NCI-H524 treated with DMSO at 0.1 percent for 48 hours (cell line): ENCODE measurements at regions not wholly inside any gene's neighbourhood (a gene's known extent, or its start where the extent isn't known, plus 50 kb on each side); places are given as distances from the start of the nearest gene placed in this dataset.

Experiments
- DNase-seq: peaks from one replicate; lab custom pipeline; 2025; lab: John Stamatoyannopoulos, UW

DNA sequence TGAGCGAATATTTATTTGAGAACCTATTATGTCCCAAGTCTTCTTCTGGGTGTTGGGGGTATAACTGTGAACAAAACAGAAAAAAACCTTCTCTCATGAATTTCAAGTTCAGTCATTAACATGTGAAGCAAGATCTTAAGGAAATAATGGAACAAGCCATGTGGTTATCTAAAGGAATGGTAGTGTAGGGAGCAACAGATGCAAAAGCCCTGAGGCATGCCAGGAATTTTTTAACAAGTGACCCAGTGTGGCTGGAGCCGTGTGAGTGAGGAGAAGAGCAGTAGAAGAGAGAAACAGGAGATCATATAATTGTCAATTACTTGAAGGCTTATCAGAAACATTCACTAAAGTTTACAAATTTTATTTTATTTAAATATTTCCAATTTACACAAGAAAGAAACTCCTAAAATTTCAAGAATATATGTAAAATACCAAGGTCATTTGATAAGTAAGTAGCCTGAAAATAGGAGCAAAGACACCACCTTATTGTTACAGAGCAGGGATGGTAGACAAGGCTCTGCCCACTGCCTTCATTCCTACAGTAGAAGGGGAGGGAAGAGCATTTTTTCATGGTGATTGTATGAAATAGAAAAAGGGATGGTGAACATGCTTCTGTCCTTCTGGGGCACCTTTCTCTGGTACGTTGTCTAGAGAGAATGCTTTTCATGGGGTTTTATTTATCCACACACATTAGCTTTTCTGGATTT, 345.1 kb downstream of the PLOD2 start:
- DNase-seq: no peak

DNA sequence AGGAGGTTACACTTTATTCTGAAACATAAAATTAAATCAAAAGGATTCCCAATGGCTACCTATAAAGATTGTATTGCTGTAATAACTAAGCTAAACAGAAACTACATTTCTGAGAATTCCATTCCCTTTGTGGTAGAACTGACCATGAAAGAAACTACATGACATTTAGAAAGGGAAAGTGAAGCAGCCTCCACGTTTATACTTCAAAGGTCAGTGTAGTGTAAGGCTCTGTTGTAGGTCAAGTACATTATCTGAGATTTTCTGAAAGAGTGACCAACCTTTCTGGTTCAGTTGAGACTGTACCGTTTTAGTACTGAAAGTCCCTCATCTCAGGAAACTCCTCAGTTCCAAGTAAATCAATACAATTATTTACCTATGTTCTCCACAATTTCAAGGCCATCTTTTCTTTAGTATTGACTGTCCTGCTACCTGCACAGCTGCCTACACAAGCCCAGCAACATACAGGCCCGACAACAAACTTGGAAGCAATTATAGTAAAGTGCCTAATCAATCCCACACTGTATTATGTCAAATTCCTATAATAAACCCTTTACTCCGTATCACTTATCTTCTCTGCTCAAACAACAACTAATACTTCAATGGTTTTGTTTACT, 343.0 kb downstream of the PLOD2 start:
- DNase-seq: no peak

DNA sequence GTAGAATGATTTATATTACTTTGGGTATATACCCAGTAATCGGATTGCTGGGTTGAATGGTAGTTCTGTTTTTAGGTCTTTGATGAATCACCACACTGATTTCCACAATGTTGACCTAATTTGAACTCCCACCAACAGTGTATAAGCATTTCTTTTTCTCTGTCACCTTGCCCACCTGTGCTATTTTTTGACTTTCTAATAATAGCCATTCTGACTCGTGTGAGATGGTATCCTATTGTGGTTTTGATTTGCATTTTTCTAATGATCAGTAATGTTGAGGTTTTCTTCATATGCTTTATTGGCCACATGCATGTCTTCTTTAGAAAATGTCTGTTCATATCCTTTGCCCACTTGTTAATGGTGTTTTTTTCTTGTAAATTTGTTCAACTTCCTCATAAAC, 340.8 kb downstream of the PLOD2 start:
- DNase-seq: no peak

DNA sequence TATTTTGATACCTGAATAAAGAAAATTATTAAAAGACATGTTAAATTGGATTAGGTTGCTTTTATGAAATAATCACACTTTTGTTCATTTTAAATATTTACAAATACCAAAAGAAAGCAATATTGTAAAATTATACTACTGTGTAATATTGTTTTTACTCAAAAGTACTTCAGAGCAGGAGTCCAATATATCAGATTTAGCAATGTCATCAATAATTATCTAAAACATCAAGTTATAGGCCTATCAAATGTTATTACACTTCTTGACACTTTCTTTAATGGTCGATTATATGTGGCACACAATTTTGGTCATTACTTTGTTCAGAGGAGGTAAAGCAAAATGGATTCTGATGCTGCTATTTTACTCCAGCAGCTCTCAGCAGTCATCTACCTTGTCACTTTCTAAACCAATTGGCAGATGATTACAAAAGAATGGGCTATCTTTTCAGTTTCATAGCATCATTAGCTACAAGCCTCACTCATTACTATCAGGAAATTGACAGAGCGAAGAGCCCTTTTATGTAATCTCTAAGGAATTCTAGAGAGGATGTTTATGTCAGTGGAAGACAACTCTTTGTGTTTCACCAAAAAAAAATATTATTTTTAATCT, 318.6 kb downstream of the PLOD2 start:
- no peak for DNase-seq

DNA sequence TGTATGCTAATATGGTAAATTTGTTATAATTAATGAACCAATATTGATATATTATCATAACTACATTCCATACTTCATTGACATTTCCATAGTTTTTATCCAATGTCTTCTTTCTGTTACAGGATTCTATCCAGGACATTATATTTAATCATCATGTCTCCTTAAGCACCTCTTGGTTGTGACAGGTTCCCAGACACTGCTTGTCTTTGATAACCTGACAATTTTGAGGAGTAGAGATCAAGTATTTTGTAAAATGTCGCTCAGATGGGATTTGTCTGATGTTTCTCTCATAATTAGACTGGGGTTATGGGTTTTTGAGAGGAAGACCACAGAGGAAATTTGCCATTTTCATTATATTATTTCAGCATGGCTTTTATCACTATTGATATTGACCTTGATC, 317.4 kb downstream of the PLOD2 start:
- DNase-seq: no peak

DNA sequence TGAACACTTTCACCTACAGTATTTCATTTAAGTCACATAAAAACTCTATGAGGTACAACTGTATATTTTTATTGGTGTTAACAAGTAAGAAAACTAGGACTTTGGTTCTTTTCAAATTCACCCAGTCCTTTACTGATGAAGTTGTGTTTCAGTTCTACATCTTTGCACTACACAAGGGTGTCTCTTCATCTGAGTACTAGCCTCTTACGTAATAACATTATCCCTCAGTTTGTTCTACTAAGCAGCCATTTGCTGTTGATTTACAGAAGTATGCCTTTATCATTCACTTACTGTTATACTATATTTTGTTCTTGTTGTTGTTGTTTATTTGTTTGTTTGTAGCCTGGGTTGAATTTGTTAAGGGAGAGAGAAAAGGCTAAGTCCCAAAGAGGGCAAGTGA, 311.9 kb downstream of the PLOD2 start:
- no peak for DNase-seq

DNA sequence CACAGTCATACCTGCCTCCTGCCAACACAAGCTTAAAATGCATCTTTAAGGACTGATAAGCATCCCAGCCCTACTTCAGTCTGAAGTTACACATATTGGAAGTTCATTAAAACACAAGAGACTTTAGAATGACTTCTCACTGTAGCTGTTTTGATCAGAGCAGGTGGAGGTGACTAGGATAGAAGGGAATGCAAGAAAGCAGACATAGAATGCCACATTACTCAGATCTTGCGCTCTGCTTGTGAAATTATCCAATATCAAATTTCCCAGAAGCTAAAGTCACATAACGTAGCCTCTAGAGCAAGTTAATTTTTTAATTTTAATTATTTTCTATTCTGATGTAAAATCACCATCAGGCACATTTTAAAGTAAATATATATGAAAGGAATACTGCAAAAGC, 306.5 kb downstream of the PLOD2 start:
- DNase-seq: no peak

DNA sequence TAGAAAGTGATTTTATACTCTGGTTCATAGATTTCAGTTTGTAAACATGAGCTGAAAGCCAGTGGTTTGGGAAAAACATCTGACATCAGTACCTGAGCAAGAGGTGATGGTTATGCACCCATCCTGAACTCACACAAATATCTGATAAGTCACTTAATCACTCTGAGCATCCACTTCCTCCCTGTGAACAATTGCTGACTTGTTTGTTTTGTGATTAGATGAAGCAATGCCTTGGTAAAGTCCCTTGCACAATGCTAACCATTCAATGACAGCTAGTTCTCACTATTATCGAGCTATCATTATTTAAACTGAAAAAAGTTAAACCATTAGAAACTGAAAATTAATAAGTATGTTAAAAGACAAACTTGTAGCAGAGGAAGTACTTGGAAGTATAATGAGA, 303.0 kb downstream of the PLOD2 start:
- no peak for DNase-seq

DNA sequence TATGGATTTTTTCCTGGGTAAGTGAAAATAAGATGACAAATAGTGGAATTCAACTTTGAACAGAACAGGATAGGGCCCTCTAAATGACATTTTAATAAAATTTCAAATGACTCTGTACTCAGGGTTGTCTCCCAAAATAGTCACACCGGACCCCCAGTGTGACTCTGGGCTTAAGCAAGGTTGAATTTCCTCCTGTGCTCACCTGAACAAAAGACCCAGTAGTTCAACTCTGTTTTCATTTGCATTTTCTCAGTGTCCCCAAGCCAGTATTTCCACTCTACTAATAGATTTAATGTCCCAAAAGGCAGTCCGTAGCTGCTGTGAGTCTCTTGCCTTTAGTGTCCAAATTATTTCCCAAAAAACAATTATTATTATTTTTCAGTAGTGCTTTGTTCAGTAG, 296.6 kb downstream of the PLOD2 start:
- DNase-seq: no peak

DNA sequence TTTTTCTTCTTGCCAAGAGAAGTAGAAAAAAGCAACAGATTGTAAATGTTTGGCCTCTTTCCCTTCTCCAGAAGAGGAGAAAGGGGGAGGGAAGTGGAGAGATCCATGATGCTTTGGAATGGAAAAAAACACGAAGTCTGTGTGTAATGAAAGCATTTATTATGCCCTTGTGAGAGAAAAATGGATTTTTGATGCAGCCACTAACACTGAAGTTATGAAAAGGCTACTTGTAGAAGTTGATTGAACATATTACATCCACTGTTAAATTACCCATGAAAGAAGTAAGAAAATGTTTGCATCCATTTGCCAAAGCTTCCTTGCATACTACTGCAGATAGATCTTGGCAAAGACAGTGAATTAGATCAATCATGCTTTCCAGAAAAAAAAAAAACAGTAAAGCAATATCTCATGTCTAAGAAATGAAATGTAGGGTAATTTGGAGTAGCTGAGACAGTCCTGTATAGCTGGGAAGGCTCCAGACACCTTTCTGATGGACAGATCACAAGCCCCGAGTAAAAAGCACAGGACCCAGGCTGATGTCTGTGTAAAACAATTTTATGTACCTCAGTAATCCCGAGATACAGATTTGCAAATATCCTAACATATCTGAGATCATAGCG, 295.5 kb downstream of the PLOD2 start:
- no peak for DNase-seq

DNA sequence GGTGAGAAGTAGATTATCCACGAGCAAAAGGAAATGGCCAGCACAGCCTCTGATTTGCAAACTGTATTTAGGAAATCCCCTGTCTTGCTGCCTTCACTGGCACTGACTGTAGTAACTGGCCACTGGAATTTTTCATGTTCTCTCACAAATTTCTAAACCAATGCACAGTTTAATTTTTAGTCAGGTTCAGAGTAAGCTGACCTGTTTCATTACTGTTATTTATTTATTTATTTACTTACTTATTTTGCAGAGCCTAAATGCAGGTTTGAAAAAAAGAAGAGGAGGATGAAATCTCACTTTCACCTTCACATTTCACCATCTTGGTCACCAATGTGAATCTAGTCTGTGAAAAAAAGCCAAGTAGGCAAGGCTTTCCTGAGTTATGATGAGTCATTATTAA, 291.0 kb downstream of the PLOD2 start:
- DNase-seq: no peak

DNA sequence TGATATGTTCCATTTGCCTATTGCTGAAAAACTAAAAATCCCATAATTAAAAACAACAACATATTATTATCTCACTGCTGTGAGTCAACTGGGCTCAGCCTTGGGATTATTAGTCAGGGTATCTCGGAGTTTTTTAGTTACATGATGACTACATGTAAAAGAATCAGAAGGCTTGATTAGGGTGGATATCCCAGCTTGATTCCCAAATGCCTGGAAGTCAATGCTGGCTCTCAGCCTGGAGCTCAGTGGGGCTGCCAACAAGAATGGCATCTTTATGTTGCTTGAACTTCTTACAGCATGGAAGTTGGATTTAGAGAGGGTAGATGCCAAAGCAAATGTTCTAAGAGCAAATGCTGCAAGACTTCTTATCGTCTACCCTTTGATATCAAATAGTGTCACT, 278.5 kb downstream of the PLOD2 start:
- no peak for DNase-seq

DNA sequence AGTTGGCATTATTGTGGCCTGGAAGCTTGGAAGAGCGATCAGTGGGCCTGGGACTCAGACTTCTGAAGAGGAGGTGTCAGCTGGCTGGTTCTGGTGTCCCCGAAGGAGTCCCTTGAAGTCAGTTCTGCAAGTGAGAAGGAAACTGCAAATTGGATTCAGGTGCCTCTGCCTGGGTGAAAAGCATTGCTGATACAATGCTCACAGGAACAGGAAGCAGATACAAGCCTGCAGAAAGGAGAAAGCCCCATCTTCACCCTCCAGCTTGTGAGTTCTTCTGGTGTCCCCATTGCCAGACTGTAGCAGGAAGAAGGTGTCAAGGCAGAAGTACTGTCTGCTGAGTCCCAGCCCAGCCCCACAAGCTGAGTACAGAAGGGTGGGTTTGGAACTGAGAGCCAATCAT, 271.3 kb downstream of the PLOD2 start:
- no peak for DNase-seq

DNA sequence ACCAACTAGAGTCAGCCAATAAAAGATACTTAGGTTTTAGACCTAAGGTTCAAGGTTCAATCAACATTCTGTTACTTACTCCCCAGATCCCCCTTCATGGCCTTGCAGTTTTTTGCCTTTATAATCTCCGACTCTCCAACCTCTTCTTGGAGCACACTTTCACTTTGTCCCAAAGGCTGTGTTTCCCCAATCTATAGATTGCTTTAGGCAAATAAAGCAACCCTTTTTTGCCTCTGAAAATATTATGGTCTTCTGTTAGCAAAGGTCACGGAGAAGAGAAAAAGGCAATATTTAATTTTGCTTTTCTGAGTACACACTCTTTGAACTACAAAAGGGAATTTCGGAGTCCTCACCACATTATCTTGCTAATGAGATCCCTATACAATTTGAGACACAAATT, 268.1 kb downstream of the PLOD2 start:
- no peak for DNase-seq

DNA sequence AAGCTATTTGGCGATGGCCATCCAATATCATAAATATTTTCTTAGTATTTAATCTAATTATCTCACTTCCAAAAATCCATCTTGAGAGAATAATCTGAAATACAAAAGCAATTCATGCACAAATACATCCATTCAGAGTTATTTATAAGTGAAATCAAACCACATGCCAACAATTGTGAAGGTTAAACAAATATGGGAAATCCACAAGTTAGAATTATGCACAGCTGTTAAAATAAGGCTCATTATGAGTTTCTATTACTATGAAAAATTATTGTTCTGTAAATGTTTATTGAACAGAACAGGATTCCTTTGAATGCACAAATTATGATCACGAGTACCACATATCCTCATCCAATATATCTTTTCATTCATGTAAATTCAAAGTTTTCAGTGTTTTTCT, 267.7 kb downstream of the PLOD2 start:
- DNase-seq: no peak

DNA sequence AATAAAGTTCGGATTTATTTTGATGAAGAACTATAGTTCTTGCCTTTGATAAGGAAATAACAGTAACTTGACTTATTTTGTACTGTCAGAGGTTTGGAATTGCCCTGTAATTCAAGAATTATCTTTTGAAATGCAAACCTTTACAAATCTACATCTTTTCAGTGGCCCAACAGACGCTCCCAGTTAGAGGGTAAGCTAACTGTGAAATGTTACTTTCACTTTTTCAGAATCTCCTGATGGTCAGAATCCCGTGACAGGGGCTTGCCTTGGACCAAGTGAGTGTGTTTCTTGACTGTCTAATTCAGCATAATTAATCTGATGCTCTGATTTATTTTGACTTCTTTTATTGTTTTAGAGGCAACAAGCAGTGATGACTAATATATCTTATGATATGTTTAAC, 262.5 kb downstream of the PLOD2 start:
- no peak for DNase-seq

DNA sequence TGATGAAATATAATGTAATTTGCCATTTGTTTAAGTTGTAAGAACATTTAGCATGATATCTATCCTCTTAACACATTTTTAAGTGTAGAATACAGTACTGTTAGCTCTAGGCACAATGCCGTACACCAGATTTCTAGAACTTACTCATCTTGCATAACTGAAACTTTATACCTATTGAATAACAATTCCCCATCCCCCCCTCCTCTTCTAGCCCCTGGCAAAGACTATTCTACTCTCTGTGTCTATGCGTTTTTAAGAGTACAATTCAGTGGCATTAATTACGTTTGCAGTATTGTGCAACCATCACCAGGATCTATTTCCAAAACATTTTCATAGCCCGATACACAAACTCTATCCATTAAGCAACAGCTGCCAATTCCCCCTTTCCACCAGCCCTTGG, 261.7 kb downstream of the PLOD2 start:
- DNase-seq: no peak

DNA sequence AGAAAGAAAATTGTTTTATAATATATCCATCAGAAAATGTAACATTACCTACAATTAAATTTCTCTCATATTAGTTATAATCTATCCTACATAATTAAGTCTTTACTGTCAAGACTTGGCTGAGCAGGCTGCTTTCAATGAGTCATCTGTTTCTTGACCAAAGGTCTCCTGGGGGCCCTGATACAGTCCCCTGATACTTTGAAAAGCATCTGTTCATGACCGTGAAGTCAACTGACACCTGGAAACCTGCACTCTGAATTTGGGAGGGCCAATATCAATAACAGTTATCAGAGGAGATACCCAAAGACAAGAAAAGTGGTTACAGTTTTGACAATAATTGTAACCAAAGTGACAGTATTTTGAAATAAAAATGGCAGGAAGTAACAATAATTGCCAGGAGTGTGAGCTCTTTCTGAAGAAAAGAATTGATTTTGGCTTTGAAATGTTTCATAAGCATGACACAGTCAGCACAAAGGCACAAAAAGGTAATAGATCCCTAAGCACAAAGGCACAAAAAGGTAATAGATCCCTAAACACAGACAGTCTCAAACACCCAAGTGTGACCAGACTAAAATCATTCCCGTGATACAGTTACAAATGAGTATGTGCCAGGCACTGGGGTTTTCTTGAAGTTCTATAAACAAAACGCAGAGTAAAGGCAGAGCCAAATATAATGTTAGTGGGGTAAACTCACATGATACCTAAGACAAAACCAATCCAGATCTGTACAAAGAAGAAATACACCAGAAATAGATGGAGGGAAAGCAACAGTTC, 260.7 kb downstream of the PLOD2 start:
- no peak for DNase-seq

DNA sequence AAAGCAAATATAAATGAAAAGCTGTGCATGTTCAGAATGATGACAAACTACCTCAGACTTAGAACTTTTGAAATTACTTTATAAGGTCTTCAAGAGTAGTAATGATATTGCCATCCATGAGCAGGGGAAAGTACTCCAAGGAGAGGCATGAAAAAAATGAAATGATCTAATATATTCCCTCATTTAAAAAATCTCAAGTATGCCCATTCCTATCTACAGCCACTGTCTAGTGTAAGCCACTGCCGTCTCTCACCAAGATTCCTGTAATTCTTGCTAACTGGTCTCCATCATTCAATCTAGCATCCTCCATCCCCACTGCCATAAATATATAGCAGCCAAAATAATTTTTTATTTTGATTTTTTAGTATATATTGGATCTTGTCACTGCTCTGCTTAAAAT, 258.8 kb downstream of the PLOD2 start:
- no peak for DNase-seq

DNA sequence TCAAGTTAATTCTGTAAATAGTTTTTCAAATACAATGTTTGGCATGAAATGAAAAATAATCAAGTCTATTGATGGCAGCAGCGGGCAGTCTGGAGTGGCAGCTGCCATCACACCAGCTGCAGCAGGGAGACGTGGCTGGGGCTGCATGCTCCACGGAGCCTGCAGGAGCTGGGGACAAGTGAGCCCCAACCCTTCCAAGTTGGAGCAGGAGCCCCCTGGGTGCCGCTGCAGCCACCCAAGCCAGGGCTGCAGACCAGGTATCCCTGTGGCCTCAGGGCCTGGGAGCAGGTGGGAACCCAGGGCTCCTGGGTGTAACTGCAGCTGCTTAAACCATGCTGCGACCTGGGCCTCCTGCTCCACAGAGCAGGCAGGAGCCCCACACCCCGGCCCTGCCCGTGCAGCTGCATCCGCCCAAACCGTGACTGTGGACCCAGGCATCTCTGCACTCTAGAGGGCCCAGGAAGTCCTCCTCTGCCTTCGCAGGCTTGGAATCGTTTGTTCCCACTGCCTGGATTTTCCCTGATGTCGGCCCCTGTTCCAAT, 257.4 kb downstream of the PLOD2 start:
- DNase-seq: no peak

DNA sequence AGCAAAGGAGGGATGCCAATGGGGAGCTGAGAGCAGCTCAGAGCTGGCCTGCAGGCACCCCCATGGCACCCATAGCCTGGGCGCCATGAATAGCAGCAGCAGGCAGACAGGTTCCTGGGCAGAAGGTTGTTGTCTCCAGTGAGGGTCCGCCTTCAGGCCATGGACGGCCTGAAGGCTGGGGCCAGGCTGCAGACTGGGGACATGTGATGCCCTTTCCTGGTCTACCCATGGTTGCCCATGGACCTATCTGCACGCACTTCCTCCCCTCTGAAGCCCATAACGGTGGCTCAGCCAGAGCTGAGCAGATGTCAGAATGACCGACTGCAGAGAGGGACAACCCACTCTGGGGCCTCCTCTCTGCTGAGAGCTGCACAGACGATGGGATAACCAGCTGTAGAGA, 256.8 kb downstream of the PLOD2 start:
- DNase-seq: no peak

DNA sequence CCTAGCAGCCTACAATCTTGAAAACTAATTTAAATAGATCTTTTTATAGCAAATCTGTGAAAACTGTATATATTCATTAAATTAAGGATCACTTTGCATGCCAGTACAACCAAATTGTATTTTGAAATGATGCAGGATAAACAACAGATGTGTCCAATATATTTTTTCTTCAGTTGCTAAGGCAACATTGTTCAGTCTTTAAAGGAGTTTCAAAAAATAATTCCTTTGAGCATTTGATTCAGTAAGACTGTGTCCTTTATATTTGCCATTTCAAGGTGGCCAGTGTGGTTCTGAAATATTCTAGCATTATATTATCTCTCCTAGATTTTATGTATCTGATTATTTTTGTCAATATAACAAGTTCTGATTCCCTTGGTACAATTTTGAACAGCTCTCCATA, 254.7 kb downstream of the PLOD2 start:
- DNase-seq: no peak
